Neural progenitor cell (in vitro differentiated cells): ENCODE measurements at regions not wholly inside any gene's neighbourhood (a gene's known extent, or its start where the extent isn't known, plus 50 kb on each side); places are given as distances from the start of the nearest gene placed in this dataset.

Experiments
- EZH2 ChIP-seq: fragments of 200-600 bp; sonication (generic); IDR thresholded peaks from 2 replicates; pipeline ENCODE4 v1.6.1; 2017; ENCODE audit warnings: antibody characterized with exemption, mild to moderate bottlenecking, moderate library complexity
- TF ChIP-seq, protein P1 (sequence below): fragments of 200-600 bp; sonication (generic); IDR thresholded peaks from 2 replicates; pipeline ENCODE4 v1.5.1; 2017; ENCODE audit warnings: antibody characterized with exemption, mild to moderate bottlenecking

DNA sequence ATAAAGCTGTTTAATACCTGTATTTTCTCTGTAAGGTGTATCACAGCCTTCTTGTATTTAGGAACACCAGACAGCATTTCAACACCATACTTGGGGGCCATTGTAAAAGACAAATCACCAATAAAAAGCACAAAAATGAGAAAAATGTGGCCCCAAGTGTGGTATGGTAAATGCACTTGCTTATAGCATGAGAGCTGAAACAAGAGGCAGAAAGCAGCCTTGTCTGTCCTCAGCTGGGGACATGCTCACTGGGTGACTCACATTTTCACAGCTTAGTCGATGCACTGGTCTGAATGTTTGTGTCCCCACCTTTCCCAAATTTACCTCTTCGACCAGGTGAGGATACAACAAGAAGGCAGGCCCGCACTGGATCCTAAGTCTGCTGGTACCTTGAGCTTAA is 639.7 kb upstream of the AGA start:
- no peak for TF ChIP-seq EZH2
- TF ChIP-seq, protein P1, sequence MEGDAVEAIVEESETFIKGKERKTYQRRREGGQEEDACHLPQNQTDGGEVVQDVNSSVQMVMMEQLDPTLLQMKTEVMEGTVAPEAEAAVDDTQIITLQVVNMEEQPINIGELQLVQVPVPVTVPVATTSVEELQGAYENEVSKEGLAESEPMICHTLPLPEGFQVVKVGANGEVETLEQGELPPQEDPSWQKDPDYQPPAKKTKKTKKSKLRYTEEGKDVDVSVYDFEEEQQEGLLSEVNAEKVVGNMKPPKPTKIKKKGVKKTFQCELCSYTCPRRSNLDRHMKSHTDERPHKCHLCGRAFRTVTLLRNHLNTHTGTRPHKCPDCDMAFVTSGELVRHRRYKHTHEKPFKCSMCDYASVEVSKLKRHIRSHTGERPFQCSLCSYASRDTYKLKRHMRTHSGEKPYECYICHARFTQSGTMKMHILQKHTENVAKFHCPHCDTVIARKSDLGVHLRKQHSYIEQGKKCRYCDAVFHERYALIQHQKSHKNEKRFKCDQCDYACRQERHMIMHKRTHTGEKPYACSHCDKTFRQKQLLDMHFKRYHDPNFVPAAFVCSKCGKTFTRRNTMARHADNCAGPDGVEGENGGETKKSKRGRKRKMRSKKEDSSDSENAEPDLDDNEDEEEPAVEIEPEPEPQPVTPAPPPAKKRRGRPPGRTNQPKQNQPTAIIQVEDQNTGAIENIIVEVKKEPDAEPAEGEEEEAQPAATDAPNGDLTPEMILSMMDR, result no peak
